AG04450 (cell line): ENCODE measurements at regions not wholly inside any gene's neighbourhood (a gene's known extent, or its start where the extent isn't known, plus 50 kb on each side); places are given as distances from the start of the nearest gene placed in this dataset.

ENCODE experiments used
- CTCF ChIA-PET: fragments of 300-600, 350-600 bp; formaldehyde crosslinking; extraction: SDS; loops from one replicate; lab custom pipeline; 2022; ENCODE audit warnings: antibody characterized with exemption, inconsistent platforms; lab: Charles Lee
- POLR2A ChIA-PET: fragments of 350-600 bp; formaldehyde crosslinking; extraction: SDS; loops from one replicate; lab custom pipeline; 2021; ENCODE audit warnings: antibody characterized with exemption, inconsistent platforms; lab: Yijun Ruan, JAX
- DNase-seq: peaks from one replicate; pipeline ENCODE4 v3.0.0-alpha.2; 2011; ENCODE audit warnings: low read depth, low spot score
- H3K27ac ChIP-seq: one replicate; pipeline ENCODE4 v1.5.1; 2012; ENCODE audit warnings: low read depth, low read length, control low read depth
- H3K27me3 ChIP-seq: one replicate; pipeline ENCODE4 v1.6.0; 2012; ENCODE audit warnings: low read length; ENCODE audit not compliant: control insufficient read depth, insufficient read depth
- H3K4me3 ChIP-seq: 2 replicates; pipeline ENCODE4 v1.5.1; 2011; ENCODE audit warnings: mild to moderate bottlenecking, low read depth, low read length, control low read depth
- H3K9me3 ChIP-seq: 2 replicates; pipeline ENCODE4 v1.5.1; 2012; ENCODE audit warnings: low read length; ENCODE audit not compliant: control insufficient read depth, insufficient read depth
- TF ChIP-seq, protein P1 (sequence below): IDR thresholded peaks from 2 replicates; pipeline ENCODE4 v1.5.1; 2011; ENCODE audit warnings: low read depth, low read length, control low read depth, inconsistent platforms

DNA sequence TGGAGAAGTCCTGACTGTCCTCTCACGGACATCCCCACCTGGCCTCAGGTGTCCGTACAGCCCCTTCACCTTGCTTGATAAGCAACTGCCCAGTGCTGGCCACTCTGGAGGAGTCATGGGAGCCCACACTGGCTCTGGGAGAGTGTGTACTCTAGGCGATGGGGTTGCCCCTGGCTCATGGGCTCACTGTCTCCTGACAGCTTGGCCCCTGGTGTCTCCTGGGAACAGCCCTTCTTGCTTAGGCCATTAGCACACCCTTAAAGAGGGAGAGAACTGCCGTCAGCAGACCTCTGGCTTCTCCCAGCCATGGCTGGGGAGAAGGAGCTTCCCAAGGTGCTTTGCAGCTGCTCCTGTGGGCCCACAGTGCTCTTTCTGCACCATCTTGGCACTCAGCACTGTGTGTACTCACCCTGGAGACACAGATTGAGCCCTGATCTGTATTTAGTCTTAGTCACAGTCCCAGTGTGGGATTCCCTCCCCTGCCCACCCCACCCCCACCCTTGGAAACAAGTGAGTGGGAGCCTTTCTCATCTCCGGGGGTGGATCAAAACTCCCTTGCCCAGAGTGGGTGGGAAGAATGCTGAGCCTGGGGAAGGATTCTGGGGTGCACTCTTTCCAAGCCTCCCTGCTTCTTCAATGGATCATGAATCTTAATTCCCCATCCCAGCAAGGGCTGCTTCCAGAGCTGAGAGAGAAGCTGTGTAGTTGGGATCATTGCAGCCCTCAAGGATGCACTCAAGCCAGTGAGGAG is 83.5 kb upstream of the ADPGK start:
- Histone ChIP-seq H3K27me3 (peaks cover 6% of the 10 kb centered on the region), H3K4me3 (no peak overlapping the region), H3K27ac (no peak overlapping the region), H3K9me3 (no peaks in the 10 kb centered on the region)
- DNase-seq = no peak
- TF ChIP-seq, protein P1, sequence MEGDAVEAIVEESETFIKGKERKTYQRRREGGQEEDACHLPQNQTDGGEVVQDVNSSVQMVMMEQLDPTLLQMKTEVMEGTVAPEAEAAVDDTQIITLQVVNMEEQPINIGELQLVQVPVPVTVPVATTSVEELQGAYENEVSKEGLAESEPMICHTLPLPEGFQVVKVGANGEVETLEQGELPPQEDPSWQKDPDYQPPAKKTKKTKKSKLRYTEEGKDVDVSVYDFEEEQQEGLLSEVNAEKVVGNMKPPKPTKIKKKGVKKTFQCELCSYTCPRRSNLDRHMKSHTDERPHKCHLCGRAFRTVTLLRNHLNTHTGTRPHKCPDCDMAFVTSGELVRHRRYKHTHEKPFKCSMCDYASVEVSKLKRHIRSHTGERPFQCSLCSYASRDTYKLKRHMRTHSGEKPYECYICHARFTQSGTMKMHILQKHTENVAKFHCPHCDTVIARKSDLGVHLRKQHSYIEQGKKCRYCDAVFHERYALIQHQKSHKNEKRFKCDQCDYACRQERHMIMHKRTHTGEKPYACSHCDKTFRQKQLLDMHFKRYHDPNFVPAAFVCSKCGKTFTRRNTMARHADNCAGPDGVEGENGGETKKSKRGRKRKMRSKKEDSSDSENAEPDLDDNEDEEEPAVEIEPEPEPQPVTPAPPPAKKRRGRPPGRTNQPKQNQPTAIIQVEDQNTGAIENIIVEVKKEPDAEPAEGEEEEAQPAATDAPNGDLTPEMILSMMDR = no peak
- ChIA-PET POLR2A (no interaction called here), CTCF (no interaction called here)

DNA sequence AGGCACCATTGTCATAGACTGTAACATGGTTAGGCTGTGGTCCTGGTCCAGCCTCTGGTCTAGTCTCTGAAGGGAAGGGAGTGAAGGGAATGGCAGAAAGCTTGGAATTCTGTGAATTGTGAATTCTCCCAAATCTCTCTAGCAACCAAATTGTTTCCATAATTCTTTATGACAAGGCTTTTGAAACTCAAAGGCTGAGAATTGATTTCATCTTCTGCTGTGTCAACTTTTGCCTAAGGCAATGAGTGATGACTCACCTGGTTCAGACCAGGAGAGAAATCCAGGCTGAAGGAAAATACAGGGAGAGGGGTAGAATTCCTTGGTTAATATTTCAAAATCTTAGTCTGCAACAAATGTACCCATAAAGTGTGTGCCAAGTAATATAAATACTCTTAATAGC is 82.6 kb upstream of the ADPGK start:
- ChIA-PET CTCF (no interaction called here), POLR2A (no interaction called here)
- DNase-seq = no peak
- Histone ChIP-seq H3K27ac (no peak overlapping the region), H3K9me3 (no peaks in the 10 kb centered on the region), H3K4me3 (no peak overlapping the region), H3K27me3 (peaks cover 6% of the 10 kb centered on the region)
- TF ChIP-seq, protein P1 = no peak

DNA sequence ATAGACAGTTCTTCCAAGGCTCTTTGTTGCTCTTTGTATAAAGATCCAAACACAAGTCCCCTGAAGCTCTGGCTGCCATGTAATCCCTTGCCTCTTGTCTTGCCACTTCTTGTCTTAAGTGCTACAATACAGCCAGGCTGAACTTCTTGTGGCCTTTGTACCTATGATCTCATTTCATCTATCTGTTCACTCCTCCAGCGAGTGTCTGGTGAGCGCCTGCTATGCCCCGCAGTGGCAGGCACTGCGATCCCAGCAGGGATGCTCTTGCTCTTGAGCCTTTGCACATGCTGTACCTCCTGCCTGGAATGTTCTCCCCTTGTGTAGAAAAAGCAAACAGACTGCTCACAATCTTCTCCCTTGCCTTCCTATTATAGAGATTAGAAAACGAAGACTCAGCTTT is 81.9 kb upstream of the ADPGK start:
- ChIA-PET CTCF (no interaction called here), POLR2A (no interaction called here)

DNA sequence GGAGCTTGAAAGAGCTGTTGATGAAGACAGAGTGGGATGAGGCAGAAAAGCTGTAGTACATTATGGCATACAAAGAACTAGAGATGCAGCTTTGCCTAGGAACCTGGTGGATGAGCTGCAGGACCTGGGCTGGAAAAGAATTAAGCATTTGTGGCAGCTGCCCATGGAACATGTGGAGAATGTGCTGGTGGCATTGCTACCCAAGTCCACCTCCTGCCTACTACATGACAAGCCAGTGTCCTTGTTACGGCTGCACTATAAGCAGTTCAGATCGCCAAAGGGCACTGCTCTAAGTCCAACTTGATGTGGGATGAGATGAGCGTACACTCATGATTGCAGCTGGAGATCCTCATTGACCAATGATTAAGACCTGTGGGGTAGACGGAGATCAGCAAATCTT is 81.1 kb upstream of the ADPGK start:
- POLR2A ChIA-PET = interaction anchor here (0.5 kb wide), 1 partner anchor 103 kb away, joined by 3 read pairs; no protein-coding TSS in a partner anchor
- Histone ChIP-seq H3K27me3 (peaks cover 6% of the 10 kb centered on the region), H3K4me3 (no peak overlapping the region), H3K9me3 (no peaks in the 10 kb centered on the region), H3K27ac (no peak overlapping the region)
- CTCF ChIA-PET = no interaction called here
- TF ChIP-seq, protein P1 = no peak
- no peak for DNase-seq

More for the DNA sequence above, 81.9 kb upstream of the ADPGK start:
- Histone ChIP-seq H3K9me3 (no peaks in the 10 kb centered on the region), H3K27me3 (peaks cover 6% of the 10 kb centered on the region), H3K4me3 (no peak overlapping the region), H3K27ac (no peak overlapping the region)
- TF ChIP-seq, protein P1 = no peak
- DNase-seq = no peak

- no peak for DNase-seq
- Histone ChIP-seq H3K27me3 (peaks cover 2% of the 10 kb centered on the region), H3K27ac (no peak overlapping the region), H3K9me3 (no peaks in the 10 kb centered on the region), H3K4me3 (no peak overlapping the region)
- ChIA-PET POLR2A (no interaction called here), CTCF (no interaction called here)
- TF ChIP-seq, protein P1 = no peak
These were observed 77.9 kb upstream of the ADPGK start for GRCh38 chr15:72861354-72861910.
